Gastrocnemius medialis (tissue), 4 donors: ENCODE measurements at regions not wholly inside any gene's neighbourhood (a gene's known extent, or its start where the extent isn't known, plus 50 kb on each side); places are given as distances from the start of the nearest gene placed in this dataset.
A peak's percentile ranks its signal among the peaks of the same experiment; 100 is the strongest.

ENCODE experiments used
- ATAC-seq, 2 donors: fragments of 150-250 bp; one replicate each; pipeline ENCODE4 v1.9.1; 2016
- DNase-seq, 2 donors: peaks; one replicate each; pipeline ENCODE4 v3.0.0-alpha.2; 2019
- H3K27ac ChIP-seq, 4 donors: fragments of 200-600 bp; sonication (generic); 1 replicate in 1 of 4; 2 replicates in 3 of 4; pipeline ENCODE4 v1.5.1; 2016 to 2018; ENCODE audit warnings: mild to moderate bottlenecking in 2 of 4, moderate library complexity in 1 of 4
- H3K27me3 ChIP-seq, 3 donors: fragments of 200-600 bp; sonication (generic) in 2 of 3; 1 replicate in 1 of 3; 2 replicates in 2 of 3; pipeline versions ENCODE4 v1.5.1 to v1.6.0; 2016 to 2019; ENCODE audit warnings: mild to moderate bottlenecking in 1 of 3, moderate library complexity in 1 of 3
- H3K36me3 ChIP-seq, 2 donors: fragments of 200-600 bp; sonication (generic) in 1 of 2; one replicate each; pipeline ENCODE4 v1.5.1; 2017 to 2018
- H3K4me1 ChIP-seq, 2 donors: fragments of 200-600 bp; sonication (generic) in 1 of 2; one replicate each; pipeline ENCODE4 v1.5.1; 2016 to 2017; ENCODE audit warnings: mild to moderate bottlenecking in 2 of 2
- H3K4me3 ChIP-seq, 4 donors: fragments of 200-600 bp; sonication (generic) in 3 of 4; 1 replicate in 1 of 4; 2 replicates in 3 of 4; pipeline ENCODE4 v1.5.1; 2016 to 2019; ENCODE audit warnings: mild to moderate bottlenecking in 2 of 4
- H3K9me3 ChIP-seq, 3 donors: fragments of 200-600 bp; sonication (generic) in 2 of 3; 1 replicate in 1 of 3; 2 replicates in 2 of 3; pipeline ENCODE4 v1.5.1; 2016 to 2019
- POLR2A ChIP-seq, 2 donors: fragments of 450-650 bp; IDR thresholded peaks; one replicate each; pipeline ENCODE4 v1.6.1; 2017; ENCODE audit warnings: antibody characterized with exemption in 2 of 2, mild to moderate bottlenecking in 2 of 2, moderate library complexity in 2 of 2
- in situ Hi-C, 4 donors: fragments of 200-750 bp; cut with MboI; loops; one replicate each; pipeline versions ENCODE4 v1.15.0 to v1.8.0; 2017; ENCODE audit warnings: low sequenced_read_pairs in 4 of 4
- intact Hi-C: fragments of 100-400 bp; cut with DNase I; formaldehyde crosslinking; loops from one replicate; pipeline ENCODE4 v1.15.1; 2023; ENCODE audit warnings: low total_unique reads
- TF ChIP-seq, protein P1 (sequence below), 5 experiments: fragments of 450-650 bp in 3 of 5; fragments of 200-600 bp in 2 of 5; sonication (generic) in 2 of 5; IDR thresholded peaks in 4 of 5; conservative IDR thresholded peaks in 1 of 5; 1 replicate in 4 of 5; 2 replicates in 1 of 5; pipeline ENCODE4 v1.5.1; 2016 to 2019; ENCODE audit warnings: antibody characterized with exemption in 5 of 5, mild to moderate bottlenecking in 3 of 5, moderate library complexity in 3 of 5

DNA sequence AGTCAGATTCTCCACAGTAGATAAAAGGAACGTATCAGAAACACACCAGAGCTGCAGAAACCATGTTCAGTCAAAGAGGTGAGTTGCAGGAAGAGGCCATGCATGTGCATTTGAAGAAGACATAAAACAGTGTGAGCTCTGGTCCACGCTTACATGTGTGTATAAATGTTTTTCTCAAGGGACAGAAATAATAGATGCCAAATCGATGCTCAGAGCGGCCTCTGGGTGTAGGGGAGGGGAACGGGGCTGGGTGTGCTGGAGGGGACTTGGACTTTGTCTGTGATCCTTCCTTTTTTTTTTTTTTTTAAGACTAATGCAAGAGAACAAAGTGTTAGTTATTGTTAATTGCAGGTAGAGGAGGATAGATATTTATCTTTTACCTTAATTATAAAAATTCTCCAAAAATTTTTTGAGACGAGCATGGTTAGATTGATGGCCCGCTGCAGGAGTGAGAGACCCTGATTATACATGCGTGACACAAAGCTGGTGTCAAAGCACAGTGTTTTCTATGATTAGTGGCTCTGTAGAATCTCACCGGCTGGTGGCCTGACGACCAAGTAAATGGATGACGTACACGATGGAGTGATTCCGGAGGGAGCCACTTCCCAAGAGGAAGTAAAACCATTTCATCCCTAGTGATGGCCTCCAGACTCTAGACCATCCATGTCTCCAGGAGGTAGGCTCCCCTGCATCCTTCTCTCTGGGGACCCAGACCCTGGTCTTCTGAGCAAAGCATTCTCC lies 240.2 kb downstream of the ENGASE start:
- Histone ChIP-seq H3K4me3 (no peak overlapping the region), H3K27me3 (peaks cover 38 to 46% (median 43%) of the 10 kb centered on the region in 3 donors), H3K9me3 (no peaks in the 10 kb centered on the region), H3K36me3 (no peaks in the 10 kb centered on the region), H3K4me1 (no peaks in the 10 kb centered on the region), H3K27ac (no peak overlapping the region)
- intact Hi-C loops: no loop called here
- TF ChIP-seq, protein P1, sequence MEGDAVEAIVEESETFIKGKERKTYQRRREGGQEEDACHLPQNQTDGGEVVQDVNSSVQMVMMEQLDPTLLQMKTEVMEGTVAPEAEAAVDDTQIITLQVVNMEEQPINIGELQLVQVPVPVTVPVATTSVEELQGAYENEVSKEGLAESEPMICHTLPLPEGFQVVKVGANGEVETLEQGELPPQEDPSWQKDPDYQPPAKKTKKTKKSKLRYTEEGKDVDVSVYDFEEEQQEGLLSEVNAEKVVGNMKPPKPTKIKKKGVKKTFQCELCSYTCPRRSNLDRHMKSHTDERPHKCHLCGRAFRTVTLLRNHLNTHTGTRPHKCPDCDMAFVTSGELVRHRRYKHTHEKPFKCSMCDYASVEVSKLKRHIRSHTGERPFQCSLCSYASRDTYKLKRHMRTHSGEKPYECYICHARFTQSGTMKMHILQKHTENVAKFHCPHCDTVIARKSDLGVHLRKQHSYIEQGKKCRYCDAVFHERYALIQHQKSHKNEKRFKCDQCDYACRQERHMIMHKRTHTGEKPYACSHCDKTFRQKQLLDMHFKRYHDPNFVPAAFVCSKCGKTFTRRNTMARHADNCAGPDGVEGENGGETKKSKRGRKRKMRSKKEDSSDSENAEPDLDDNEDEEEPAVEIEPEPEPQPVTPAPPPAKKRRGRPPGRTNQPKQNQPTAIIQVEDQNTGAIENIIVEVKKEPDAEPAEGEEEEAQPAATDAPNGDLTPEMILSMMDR (IDR thresholded peaks at IDR 0.05 in 4 of 5, conservative IDR thresholded peaks at IDR 0.05 in 1 of 5): no peak
- no peak for TF ChIP-seq POLR2A (IDR thresholded peaks at IDR 0.05)
- ATAC-seq (no peak), DNase-seq (no peak)
- in situ Hi-C loops: no loop called here

DNA sequence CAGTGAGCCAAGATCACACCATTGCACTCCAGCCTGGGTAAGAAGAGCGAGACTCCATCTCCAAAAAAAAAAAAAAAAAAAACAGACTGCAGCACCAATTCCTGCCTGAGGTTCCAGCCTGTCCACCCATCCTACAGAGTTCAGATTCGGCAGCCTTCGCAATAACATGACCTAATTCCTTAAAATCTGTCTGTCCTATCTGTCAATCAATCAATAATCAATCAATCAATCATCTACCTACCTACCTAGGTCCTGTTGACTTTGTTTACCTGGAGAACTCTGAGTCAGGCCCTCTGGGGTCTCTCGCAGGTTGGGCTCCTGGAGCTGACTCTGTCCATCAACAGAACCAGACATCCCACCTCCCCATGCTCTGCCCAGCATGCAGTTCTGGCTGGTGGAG lies 236.7 kb downstream of the ENGASE start:
- intact Hi-C loops: no loop called here
- Histone ChIP-seq H3K27ac (no peak overlapping the region), H3K27me3 (peaks cover 28 to 33% (median 30%) of the 10 kb centered on the region in 3 donors), H3K4me3 (no peak overlapping the region), H3K36me3 (no peaks in the 10 kb centered on the region), H3K4me1 (peaks cover 13 to 20% of the 10 kb centered on the region in 2 donors), H3K9me3 (no peaks in the 10 kb centered on the region)
- ATAC-seq (no peak), DNase-seq (no peak)
- no peak for TF ChIP-seq POLR2A (IDR thresholded peaks at IDR 0.05)
- TF ChIP-seq, protein P1 (IDR thresholded peaks at IDR 0.05 in 4 of 5, conservative IDR thresholded peaks at IDR 0.05 in 1 of 5): no peak
- in situ Hi-C loops: no loop called here

DNA sequence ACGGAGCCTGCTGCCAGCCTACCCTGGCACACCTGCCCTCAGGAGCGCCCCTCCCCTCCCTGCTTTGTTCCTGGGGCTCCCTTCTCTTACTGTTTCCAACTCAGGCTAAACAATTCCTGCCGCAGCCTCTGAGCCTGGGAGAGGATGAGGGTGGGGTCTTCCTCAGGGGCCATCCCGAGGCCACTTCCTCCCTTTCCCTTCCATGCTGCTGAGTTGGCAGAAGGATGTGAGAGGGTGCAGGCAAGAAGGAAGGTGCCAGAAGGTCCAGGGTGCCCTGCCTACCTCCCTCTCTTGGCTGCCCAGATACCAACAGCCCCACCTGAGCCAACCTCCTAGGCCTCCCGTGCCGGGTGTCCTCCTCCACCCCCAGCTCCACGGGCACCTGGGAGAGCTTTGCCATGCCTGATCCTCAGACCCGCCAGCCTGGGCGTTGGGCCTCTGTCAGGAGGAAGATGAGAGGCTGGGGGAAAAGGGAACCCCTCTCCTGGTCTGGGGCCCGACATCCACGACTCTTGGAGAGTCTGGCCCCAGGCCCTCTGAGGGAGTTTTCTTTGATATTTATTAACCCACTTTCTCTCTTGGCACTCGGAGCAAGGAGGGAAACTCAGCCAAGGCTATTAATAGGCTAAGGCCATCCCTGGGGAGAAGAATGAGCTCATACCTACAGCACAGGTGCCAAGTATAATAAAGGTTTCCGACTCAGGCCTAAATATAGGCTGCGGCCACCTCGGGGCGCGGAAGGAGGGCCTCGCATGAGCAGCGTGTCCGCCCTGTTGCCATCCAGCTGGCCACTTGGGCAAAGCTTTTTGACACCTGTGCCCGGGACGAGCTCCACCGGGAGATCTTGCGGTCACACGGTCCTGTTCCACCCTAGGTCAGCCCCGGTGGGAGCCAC lies 232.0 kb downstream of the ENGASE start:
- no peak for TF ChIP-seq POLR2A (IDR thresholded peaks at IDR 0.05)
- TF ChIP-seq, protein P1 (IDR thresholded peaks at IDR 0.05 in 4 of 5, conservative IDR thresholded peaks at IDR 0.05 in 1 of 5): no peak
- no peaks in the 10 kb centered on the region for H3K9me3 ChIP-seq
- peaks cover 0 to 2% (median 0%) of the 10 kb centered on the region in 3 donors for H3K27me3 ChIP-seq
- H3K4me3 ChIP-seq: peak overlapping the region in 3 of 4 donors; percentile 3 to 31 (median 24)
- H3K36me3 ChIP-seq: no peaks in the 10 kb centered on the region
- peak overlapping the region; percentile 71 to 94 (median 82) for H3K27ac ChIP-seq
- H3K4me1 ChIP-seq: peaks cover 30 to 38% of the 10 kb centered on the region in 2 donors
- in situ Hi-C loops (no loop called here), intact Hi-C loops (loop anchor here (10.0 kb wide), 1 partner anchor 232 kb away; the partner anchor contains the start of gene ENGASE)
- peak; percentile 66 to 82 for DNase-seq
- peak; percentile 82 to 83 for ATAC-seq

DNA sequence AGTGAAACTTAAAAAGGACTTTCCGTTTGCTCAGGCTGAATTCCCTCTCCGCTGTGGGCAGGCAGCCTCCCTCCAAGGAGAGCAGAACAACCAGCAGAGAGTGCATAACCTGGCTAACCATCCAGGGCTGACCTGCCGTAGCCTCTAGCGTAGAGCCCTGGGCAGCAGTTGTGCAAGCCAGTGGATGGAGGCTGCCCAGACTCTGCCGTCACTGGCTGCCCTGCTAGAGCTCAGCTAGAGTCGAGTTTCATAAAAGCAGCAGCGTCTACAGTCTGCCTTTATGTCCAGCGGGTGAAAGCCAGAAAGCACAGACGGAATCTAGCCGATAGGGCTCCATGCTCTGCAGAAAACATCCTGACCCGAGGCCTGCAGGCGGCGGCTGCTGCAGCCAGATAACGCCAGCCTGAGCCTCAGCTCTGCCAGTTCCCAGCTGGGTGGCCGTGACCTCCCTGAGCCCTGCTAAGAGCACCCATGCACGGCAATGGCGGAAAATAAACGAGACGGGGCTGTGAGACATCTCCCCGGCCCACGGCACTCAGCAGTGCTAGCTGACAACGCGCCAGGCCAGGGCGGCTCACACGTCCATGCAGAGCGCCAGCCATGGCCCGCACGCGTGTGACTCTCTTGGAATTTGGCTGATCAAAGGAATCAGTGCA lies 231.3 kb downstream of the ENGASE start:
- Histone ChIP-seq H3K27me3 (peaks cover 0 to 2% (median 0%) of the 10 kb centered on the region in 3 donors), H3K9me3 (no peaks in the 10 kb centered on the region), H3K27ac (peak overlapping the region; percentile 71 to 94 (median 82)), H3K36me3 (no peaks in the 10 kb centered on the region), H3K4me1 (peaks cover 30 to 38% of the 10 kb centered on the region in 2 donors), H3K4me3 (peak overlapping the region in 2 of 4 donors; percentile 3 to 31)
- ATAC-seq (peak; percentile 86 to 90), DNase-seq (peak; percentile 65 to 86)
- intact Hi-C loops (loop anchor here (1.0 to 10.0 kb wide), 2 partner anchors 82 to 231 kb away; partner anchors contain the start of gene ENGASE), in situ Hi-C loops (no loop called here)
- TF ChIP-seq, protein P1 (IDR thresholded peaks at IDR 0.05 in 4 of 5, conservative IDR thresholded peaks at IDR 0.05 in 1 of 5): peak in 1 of 5 experiments; percentile 29
- TF ChIP-seq POLR2A (IDR thresholded peaks at IDR 0.05): no peak
